Trophoblast cell (in vitro differentiated cells and primary cell): ENCODE measurements at regions not wholly inside any gene's neighbourhood (a gene's known extent, or its start where the extent isn't known, plus 50 kb on each side); places are given as distances from the start of the nearest gene placed in this dataset.

Experiments used
- DNase-seq, 2 donors: peaks; one replicate each; pipeline ENCODE4 v3.0.0-alpha.2; 2016
- H2AFZ ChIP-seq: 2 replicates; pipeline ENCODE4 v1.6.1; 2013; ENCODE audit warnings: low read length, moderate library complexity, mild to moderate bottlenecking; ENCODE audit not compliant: insufficient read depth, poor library complexity
- H2AK5ac ChIP-seq: 2 replicates; pipeline ENCODE4 v1.6.1; 2013; ENCODE audit warnings: mild to moderate bottlenecking, low read length
- H2BK120ac ChIP-seq: 2 replicates; pipeline ENCODE4 v1.6.1; 2013; ENCODE audit warnings: low read length, mild to moderate bottlenecking, moderate library complexity; ENCODE audit not compliant: insufficient read depth, poor library complexity
- H2BK12ac ChIP-seq: 2 replicates; pipeline ENCODE4 v1.6.1; 2013; ENCODE audit warnings: mild to moderate bottlenecking, low read length, moderate library complexity
- H2BK5ac ChIP-seq: 2 replicates; pipeline ENCODE4 v1.6.1; 2013; ENCODE audit warnings: low read length, low read depth, moderate library complexity, mild to moderate bottlenecking; ENCODE audit not compliant: poor library complexity
- H3K14ac ChIP-seq: 2 replicates; pipeline ENCODE4 v1.6.1; 2013; ENCODE audit warnings: mild to moderate bottlenecking, low read length
- H3K18ac ChIP-seq: 2 replicates; pipeline ENCODE4 v1.6.1; 2013; ENCODE audit warnings: mild to moderate bottlenecking, low read length
- H3K23ac ChIP-seq: 2 replicates; pipeline ENCODE4 v1.6.1; 2013; ENCODE audit warnings: low read length
- H3K27ac ChIP-seq: 2 replicates; pipeline ENCODE4 v1.5.1; 2013; ENCODE audit warnings: low read depth, mild to moderate bottlenecking, inconsistent platforms, low read length, moderate library complexity
- H3K27me3 ChIP-seq: 2 replicates; pipeline ENCODE4 v1.6.1; 2013; ENCODE audit warnings: inconsistent platforms, mild to moderate bottlenecking, low read length, moderate library complexity; ENCODE audit not compliant: insufficient read depth
- H3K36me3 ChIP-seq, 2 experiments: 1 replicate in 1 of 2; 2 replicates in 1 of 2; pipeline ENCODE4 v1.6.1; 2013; ENCODE audit warnings: low read length in 2 of 2, mild to moderate bottlenecking in 2 of 2, moderate library complexity in 1 of 2; ENCODE audit not compliant: insufficient read depth in 2 of 2, control insufficient read depth in 1 of 2
- H3K4ac ChIP-seq: 2 replicates; pipeline ENCODE4 v1.6.1; 2013; ENCODE audit warnings: low read depth, mild to moderate bottlenecking, low read length, moderate library complexity
- H3K4me1 ChIP-seq, 2 experiments: 1 replicate in 1 of 2; 2 replicates in 1 of 2; pipeline ENCODE4 v1.6.1; 2013; ENCODE audit warnings: low read length in 2 of 2, mild to moderate bottlenecking in 2 of 2, moderate library complexity in 1 of 2; ENCODE audit not compliant: insufficient read depth in 2 of 2, control insufficient read depth in 1 of 2
- H3K4me2 ChIP-seq: 2 replicates; pipeline ENCODE4 v1.6.1; 2013; ENCODE audit warnings: inconsistent platforms, mild to moderate bottlenecking, low read length, moderate library complexity
- H3K4me3 ChIP-seq: 2 replicates; pipeline ENCODE4 v1.5.1; 2013; ENCODE audit warnings: mild to moderate bottlenecking, low read depth, low read length, inconsistent platforms
- H3K79me1 ChIP-seq: one replicate; pipeline ENCODE4 v1.6.1; 2013; ENCODE audit warnings: low read length
- H3K79me2 ChIP-seq: 2 replicates; pipeline ENCODE4 v1.6.1; 2013; ENCODE audit warnings: low read length, mild to moderate bottlenecking; ENCODE audit not compliant: control insufficient read depth, insufficient read depth, poor library complexity
- H3K9ac ChIP-seq: 2 replicates; pipeline ENCODE4 v1.6.1; 2013; ENCODE audit warnings: mild to moderate bottlenecking, low read length
- H3K9me3 ChIP-seq: 2 replicates; pipeline ENCODE4 v1.6.1; 2013; ENCODE audit warnings: low read depth, mild to moderate bottlenecking, control low read depth, inconsistent platforms, low read length; ENCODE audit not compliant: insufficient read depth
- H4K12ac ChIP-seq: 2 replicates; pipeline ENCODE4 v1.6.1; 2013; ENCODE audit warnings: low read depth, mild to moderate bottlenecking, low read length, moderate library complexity
- H4K8ac ChIP-seq: 2 replicates; pipeline ENCODE4 v1.6.1; 2013; ENCODE audit warnings: low read depth, mild to moderate bottlenecking, low read length, moderate library complexity
- H4K91ac ChIP-seq: one replicate; pipeline ENCODE4 v1.6.1; 2013; ENCODE audit warnings: low read depth, mild to moderate bottlenecking, low read length, moderate library complexity
- WGBS: extraction: QIAGEN DNeasy Blood & Tissue Kit; methylation state at CpG from one replicate; pipeline ENCODE4 v1.1.7; 2013; ENCODE audit warnings: missing lambda C conversion rate; ENCODE audit not compliant: insufficient read length, insufficient coverage; ENCODE audit errors: extremely low coverage; 5-methylcytosine and 5-hydroxymethylcytosine counted together

- no CpG with 5 or more reads among the region's 3 CpGs for whole genome bisulfite sequencing
- Histone ChIP-seq H3K4me1 (no peaks in the 10 kb centered on the region), H3K27me3 (no peaks in the 10 kb centered on the region)
Observed at GRCh38 chr11:105245781-105246315, 106.3 kb upstream of the CARD18 start.

DNA sequence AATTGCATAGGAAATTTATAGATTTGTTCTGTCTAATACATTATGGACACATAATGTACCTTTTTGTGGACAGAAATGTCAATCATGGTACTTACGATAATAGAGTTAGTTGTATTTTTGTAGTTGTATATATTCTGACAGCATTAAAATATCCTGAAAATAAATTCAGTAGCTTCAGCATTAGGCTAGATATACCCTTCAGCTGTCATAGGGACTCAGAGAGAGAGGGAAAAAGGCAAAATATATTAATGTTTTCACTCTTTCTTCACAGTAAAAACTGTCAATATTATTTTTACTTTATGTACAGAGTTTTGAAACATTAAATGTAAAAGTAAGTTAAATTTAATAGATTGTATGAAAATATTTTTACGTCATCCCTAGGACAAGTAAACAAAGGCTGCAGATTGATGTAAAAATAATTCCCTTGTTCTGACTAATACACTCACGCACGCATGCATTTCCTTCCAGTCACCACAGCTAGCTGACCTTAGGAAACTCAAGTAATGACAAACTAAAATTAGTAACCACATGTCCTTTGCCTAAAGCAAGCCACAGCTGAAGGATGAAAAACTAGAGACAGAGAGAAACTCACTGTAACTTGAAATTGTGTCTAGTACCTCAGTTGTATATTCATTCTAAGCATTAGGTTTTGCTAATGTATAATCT is 104.7 kb upstream of the CARD18 start:
- H3K9ac ChIP-seq: no peak overlapping the region
- H3K4me2 ChIP-seq: no peak overlapping the region
- H2BK5ac ChIP-seq: no peak overlapping the region
- H3K27ac ChIP-seq: no peak overlapping the region
- H4K91ac ChIP-seq: no peak overlapping the region
- H2AFZ ChIP-seq: no peak overlapping the region
- no peak overlapping the region for H2AK5ac ChIP-seq
- H2BK12ac ChIP-seq: no peak overlapping the region
- no peak overlapping the region for H3K14ac ChIP-seq
- no CpG with 5 or more reads among the region's 4 CpGs for WGBS
- H3K4me3 ChIP-seq: no peak overlapping the region
- H4K8ac ChIP-seq: no peak overlapping the region
- H2BK120ac ChIP-seq: no peak overlapping the region
- no peaks in the 10 kb centered on the region for H3K79me2 ChIP-seq
- no peaks in the 10 kb centered on the region for H3K27me3 ChIP-seq
- H3K36me3 ChIP-seq: no peaks in the 10 kb centered on the region
- no peak overlapping the region for H3K4ac ChIP-seq
- no peaks in the 10 kb centered on the region for H3K9me3 ChIP-seq
- peak; percentile 39 to 67 for DNase-seq
- no peak overlapping the region for H3K23ac ChIP-seq
- H3K79me1 ChIP-seq: no peaks in the 10 kb centered on the region
- no peaks in the 10 kb centered on the region for H3K4me1 ChIP-seq
- H4K12ac ChIP-seq: no peak overlapping the region
- no peak overlapping the region for H3K18ac ChIP-seq

More at GRCh38 chr11:105245781-105246315, 106.3 kb upstream of the CARD18 start:
- H3K9ac ChIP-seq: no peak overlapping the region
- no peak overlapping the region for H3K27ac ChIP-seq
- no peak overlapping the region for H3K23ac ChIP-seq
- no peak overlapping the region for H3K4ac ChIP-seq
- no peaks in the 10 kb centered on the region for H3K36me3 ChIP-seq
- DNase-seq: no peak
- no peak overlapping the region for H4K8ac ChIP-seq
- no peaks in the 10 kb centered on the region for H3K79me1 ChIP-seq
- H2AK5ac ChIP-seq: no peak overlapping the region
- H3K79me2 ChIP-seq: no peaks in the 10 kb centered on the region
- H4K91ac ChIP-seq: no peak overlapping the region
- H2BK12ac ChIP-seq: no peak overlapping the region
- H2BK5ac ChIP-seq: no peak overlapping the region
- no peak overlapping the region for H4K12ac ChIP-seq
- H3K4me3 ChIP-seq: no peak overlapping the region
- no peak overlapping the region for H3K4me2 ChIP-seq
- H3K14ac ChIP-seq: no peak overlapping the region
- H3K18ac ChIP-seq: no peak overlapping the region
- no peak overlapping the region for H2BK120ac ChIP-seq
- no peak overlapping the region for H2AFZ ChIP-seq
- H3K9me3 ChIP-seq: no peaks in the 10 kb centered on the region

DNA sequence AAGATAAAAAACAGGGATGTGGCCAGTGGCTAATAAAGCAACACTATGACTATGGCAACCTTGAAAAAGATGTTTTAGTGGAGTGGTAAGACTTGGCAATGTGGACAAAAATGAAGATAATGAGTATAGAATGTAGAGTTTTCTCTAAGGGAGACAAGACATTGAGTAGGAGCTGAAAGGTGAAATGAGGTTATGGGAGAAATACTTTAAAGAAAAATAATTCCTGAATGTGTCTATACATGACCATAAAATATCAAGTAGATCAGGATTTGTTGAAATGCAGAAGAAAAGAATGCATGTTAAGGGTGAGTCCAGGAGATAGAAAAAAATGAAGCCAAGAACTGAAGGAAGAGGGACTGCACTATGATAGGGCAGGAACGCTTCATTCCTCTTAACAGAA is 101.6 kb upstream of the CARD18 start:
- Histone ChIP-seq H3K4me2 (no peak overlapping the region), H3K27me3 (no peaks in the 10 kb centered on the region), H2BK12ac (no peak overlapping the region), H3K23ac (no peak overlapping the region), H3K79me1 (no peaks in the 10 kb centered on the region), H2AFZ (no peak overlapping the region), H4K91ac (no peak overlapping the region), H3K4ac (no peak overlapping the region), H2AK5ac (no peak overlapping the region), H2BK120ac (no peak overlapping the region), H4K12ac (no peak overlapping the region), H3K4me1 (no peaks in the 10 kb centered on the region), H3K18ac (no peak overlapping the region), H4K8ac (no peak overlapping the region), H3K14ac (no peak overlapping the region), H3K79me2 (no peaks in the 10 kb centered on the region), H3K27ac (no peak overlapping the region), H3K4me3 (no peak overlapping the region), H3K9me3 (no peaks in the 10 kb centered on the region), H3K36me3 (no peaks in the 10 kb centered on the region), H3K9ac (no peak overlapping the region), H2BK5ac (no peak overlapping the region)
- peak in 1 of 2 donors; percentile 49 for DNase-seq
- no CpG with 5 or more reads among the region's 1 CpG for WGBS

DNA sequence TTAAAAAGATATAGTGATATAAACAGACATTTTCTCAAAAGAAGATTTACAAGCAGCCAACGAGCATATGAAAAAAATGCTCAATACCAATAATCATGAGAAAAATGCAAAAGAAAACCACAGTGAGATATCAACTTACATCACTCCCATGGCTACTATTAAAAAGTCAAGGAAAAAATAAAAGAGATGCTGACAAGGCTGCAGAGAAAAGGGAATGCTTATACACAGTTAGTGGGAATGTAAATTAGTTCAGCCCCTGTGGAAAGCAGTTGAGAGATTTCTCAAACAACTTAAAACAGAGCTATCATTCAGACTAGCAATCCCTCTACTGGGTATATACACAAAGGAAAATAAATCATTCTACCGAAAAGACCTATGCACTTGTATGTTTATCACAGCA is 97.1 kb upstream of the CARD18 start:
- H4K12ac ChIP-seq: no peak overlapping the region
- H3K79me1 ChIP-seq: no peaks in the 10 kb centered on the region
- DNase-seq: no peak
- no peaks in the 10 kb centered on the region for H3K9me3 ChIP-seq
- no peak overlapping the region for H2BK12ac ChIP-seq
- H3K27ac ChIP-seq: no peak overlapping the region
- H2BK5ac ChIP-seq: no peak overlapping the region
- no peak overlapping the region for H3K4me2 ChIP-seq
- H2AFZ ChIP-seq: no peak overlapping the region
- H3K27me3 ChIP-seq: no peaks in the 10 kb centered on the region
- no peak overlapping the region for H3K23ac ChIP-seq
- no peaks in the 10 kb centered on the region for H3K4me1 ChIP-seq
- H4K91ac ChIP-seq: no peak overlapping the region
- no peak overlapping the region for H3K4me3 ChIP-seq
- no peak overlapping the region for H3K9ac ChIP-seq
- H2BK120ac ChIP-seq: no peak overlapping the region
- H3K36me3 ChIP-seq: no peaks in the 10 kb centered on the region
- no peak overlapping the region for H2AK5ac ChIP-seq
- no peak overlapping the region for H4K8ac ChIP-seq
- H3K79me2 ChIP-seq: no peaks in the 10 kb centered on the region
- WGBS: no CpG with 5 or more reads among the region's 2 CpGs
- H3K14ac ChIP-seq: no peak overlapping the region
- H3K18ac ChIP-seq: no peak overlapping the region
- no peak overlapping the region for H3K4ac ChIP-seq
